GM21825 (cell line): ENCODE measurements at regions not wholly inside any gene's neighbourhood (a gene's known extent, or its start where the extent isn't known, plus 50 kb on each side); places are given as distances from the start of the nearest gene placed in this dataset.
"Not testable (repeated sequence)": the region's sequence is repeated elsewhere in the genome, so short reads cannot be mapped to it uniquely, and the experiment has no call there.

Experiments used
- ATAC-seq: cut with Tn5 transposase; IDR thresholded peaks from one replicate; pipeline ENCODE4 v1.9.1; 2021; ENCODE audit warnings: mild to moderate bottlenecking, moderate library complexity; ENCODE audit not compliant: unreplicated experiment

GRCh38 chr13:62162860-62163259 is 747.2 kb upstream of the PCDH20 start:
- no peak for ATAC-seq

- no peak for ATAC-seq
These were observed 742.9 kb upstream of the PCDH20 start for GRCh38 chr13:62158520-62158919.

GRCh38 chr13:62151724-62152123 is 736.1 kb upstream of the PCDH20 start:
- not testable (repeated sequence) for ATAC-seq

GRCh38 chr13:62142048-62142447 is 726.4 kb upstream of the PCDH20 start:
- no peak for ATAC-seq

GRCh38 chr13:62139597-62139996 is 723.9 kb upstream of the PCDH20 start:
- no peak for ATAC-seq

- ATAC-seq: no peak
These were observed 722.2 kb upstream of the PCDH20 start for GRCh38 chr13:62137629-62138405.

- ATAC-seq: no peak
These were observed 716.0 kb upstream of the PCDH20 start for GRCh38 chr13:62131604-62132003.

GRCh38 chr13:62130062-62130970 is 714.7 kb upstream of the PCDH20 start:
- ATAC-seq: no peak

GRCh38 chr13:62129000-62129551 is 713.4 kb upstream of the PCDH20 start:
- ATAC-seq: no peak

- no peak for ATAC-seq
These were observed 710.8 kb upstream of the PCDH20 start for GRCh38 chr13:62126400-62126799.

GRCh38 chr13:62125451-62125850 is 709.8 kb upstream of the PCDH20 start:
- ATAC-seq: no peak

GRCh38 chr13:62123409-62123808 is 707.8 kb upstream of the PCDH20 start:
- no peak for ATAC-seq

- ATAC-seq: no peak
These were observed 706.8 kb upstream of the PCDH20 start for GRCh38 chr13:62122434-62122833.

GRCh38 chr13:62119739-62120700 is 704.4 kb upstream of the PCDH20 start:
- ATAC-seq: no peak

GRCh38 chr13:62115831-62116230 is 700.2 kb upstream of the PCDH20 start:
- no peak for ATAC-seq

- ATAC-seq: no peak
These were observed 697.5 kb upstream of the PCDH20 start for GRCh38 chr13:62113179-62113578.

GRCh38 chr13:62110079-62110478 is 694.4 kb upstream of the PCDH20 start:
- no peak for ATAC-seq

GRCh38 chr13:62104136-62104535 is 688.5 kb upstream of the PCDH20 start:
- ATAC-seq: not testable (repeated sequence)

- no peak for ATAC-seq
These were observed 681.0 kb upstream of the PCDH20 start for GRCh38 chr13:62096652-62097051.

GRCh38 chr13:62094932-62095331 is 679.3 kb upstream of the PCDH20 start:
- no peak for ATAC-seq
